ENCODE measurements at regions not wholly inside any gene's neighbourhood (a gene's known extent, or its start where the extent isn't known, plus 50 kb on each side); places are given as distances from the start of the nearest gene placed in this dataset.
"Not testable (repeated sequence)": the region's sequence is repeated elsewhere in the genome, so short reads cannot be mapped to it uniquely, and the experiment has no call there.

DNA sequence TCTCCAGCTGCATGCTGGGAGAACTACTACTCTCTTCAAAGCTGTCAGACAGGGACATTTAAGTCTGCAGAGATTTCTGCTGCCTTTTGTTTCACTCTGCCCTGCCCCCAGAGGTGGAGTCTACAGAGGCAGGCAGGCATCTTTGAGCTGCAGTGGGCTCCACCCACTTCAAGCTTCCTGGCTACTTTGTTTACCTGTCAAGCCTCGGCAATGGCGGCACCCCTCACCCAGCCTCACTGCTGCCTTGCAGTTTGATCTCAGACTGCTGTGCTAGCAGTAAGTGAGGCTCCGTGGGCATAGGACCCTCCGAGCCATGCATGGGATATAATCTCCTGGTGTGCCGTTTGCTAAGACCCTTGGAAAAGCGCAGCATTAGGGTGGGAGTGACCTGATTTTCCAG is 61.7 kb downstream of the DMRTA1 start:
- not testable (repeated sequence) for DNase-seq

DNA sequence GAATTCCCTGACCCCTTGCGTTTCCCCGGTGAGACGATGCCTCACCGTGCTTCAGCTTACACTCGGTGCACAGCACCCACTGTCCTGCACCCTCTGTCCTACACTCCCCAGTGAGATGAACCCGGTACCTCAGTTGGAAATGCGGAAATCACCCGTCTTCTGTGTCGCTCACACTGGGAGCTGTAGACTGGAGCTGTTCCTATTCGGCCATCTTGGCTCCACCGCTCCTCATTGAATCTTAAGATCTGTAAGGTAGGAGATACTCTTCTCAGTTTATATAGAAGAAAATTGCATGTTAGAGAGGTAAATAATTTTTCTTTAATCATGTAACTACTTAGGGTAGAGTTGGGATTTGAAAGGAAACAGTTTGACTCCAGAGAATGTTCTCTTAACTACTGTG is 62.2 kb downstream of the DMRTA1 start:
- DNase-seq: no peak

DNA sequence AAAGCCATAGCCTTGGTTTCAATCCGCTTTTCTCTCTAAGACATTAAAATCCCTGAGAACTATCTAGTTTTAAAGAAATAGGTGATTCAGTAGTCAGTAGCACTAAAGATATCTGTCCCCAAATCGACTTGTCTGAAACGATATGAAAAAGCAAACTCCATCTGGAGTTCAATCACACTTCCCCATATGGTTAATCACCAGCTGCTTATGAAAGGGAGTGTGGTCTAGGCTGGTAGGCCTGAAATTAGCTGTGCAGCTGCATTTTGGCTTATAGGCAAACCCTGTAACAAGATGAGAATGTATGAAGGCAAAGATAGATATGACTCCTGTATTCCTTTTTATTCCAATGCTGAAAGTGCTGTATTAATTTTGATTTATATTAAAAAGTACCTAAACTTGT is 65.9 kb downstream of the DMRTA1 start:
- DNase-seq: no peak

DNA sequence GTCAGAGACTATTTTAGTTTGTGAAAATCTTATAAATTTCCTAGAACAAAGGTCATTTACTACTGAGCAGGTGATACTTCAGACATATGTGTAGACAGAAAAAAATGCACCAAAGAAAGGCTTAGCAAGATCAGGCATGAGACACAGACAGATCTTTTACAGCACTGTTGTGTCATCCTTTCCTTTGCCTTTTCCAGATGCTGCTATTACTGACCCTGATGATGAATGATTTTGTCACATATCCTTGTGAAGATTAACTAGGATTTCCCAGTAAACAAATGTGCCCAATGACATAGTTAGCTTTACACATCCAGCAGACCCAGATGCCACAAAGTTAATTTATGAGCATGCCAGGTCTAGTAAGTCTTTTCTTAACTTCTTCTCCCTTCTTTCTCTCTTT is 68.2 kb downstream of the DMRTA1 start:
- no peak for DNase-seq

DNA sequence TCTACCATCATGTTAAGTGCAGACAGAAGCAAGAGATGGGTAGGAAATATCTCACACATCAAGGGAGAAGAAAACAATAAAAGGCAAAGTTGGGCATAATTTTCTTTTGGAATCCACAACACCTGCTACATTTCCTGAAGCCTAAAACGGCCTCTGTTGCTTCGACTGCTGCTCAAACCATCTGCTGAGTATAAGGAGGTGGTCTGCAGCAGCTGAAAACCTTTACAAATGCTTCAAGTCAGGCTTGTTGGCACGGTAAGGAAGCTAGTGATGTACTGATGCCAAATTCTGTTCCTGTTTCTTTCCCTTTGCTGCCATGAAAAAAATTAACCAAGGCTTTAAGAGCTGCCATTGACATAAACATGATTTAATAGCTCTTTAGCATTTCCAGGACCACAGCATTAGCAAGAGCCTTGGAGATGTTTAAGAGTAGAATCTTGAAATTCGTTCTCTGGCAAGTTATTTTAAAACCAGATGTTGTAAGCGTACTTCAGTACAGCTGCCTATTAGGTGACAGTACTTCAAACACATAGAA is 75.6 kb downstream of the DMRTA1 start:
- no peak for DNase-seq

DNA sequence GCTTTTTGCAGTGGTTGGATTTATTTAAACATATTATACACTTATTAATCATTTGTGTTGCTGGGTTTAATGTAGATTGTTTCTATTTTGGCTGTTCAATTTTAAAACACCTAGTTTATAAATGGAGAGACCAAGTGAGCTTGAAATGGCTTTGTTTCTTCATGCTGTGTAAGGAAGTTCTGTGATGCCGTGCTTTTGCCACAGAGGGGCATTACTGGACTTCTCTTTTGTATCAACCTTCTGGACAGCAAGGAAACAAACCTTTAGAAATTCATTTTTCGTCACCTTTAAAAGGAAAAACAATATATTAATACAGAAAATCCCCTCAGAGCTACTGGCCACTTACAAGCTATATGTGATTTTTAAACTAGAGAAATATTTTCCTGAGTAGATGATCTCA is 81.9 kb downstream of the DMRTA1 start:
- peak; percentile 5 to 6 for DNase-seq

DNA sequence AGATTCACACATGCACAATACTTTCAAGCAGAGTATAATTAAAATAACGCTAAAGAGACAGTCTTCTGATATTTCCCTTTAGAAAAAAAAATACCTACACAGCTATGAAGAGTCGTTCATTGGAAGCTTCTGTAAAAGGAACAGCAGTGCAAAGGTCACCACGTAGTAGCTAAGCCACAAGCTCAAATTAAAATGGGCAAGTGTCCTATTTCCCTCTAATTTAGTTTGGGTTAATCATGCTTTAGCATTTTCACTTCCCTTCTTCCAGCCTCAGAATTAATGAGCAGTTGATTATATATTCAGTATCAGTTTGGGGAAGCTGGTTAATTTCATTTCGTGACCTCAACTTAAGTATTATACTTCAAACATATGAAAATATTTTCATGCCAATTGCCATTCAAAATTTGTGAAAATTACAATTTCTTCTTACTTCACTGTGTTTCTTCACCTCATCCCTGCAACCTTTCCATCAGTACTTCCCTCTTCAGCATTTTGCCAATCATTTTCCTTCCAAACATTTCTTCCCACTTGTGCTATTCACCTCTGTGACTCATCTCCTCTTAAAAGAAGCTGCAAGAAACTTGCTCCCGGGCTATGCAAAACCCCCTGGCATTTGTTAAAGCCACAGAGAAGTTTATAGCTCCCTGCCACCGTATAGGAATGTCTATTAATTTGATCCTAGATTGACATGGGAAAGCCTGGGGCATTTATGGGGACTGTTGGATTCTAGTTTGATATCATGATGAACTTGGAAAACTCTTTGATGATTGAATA is 83.0 kb downstream of the DMRTA1 start:
- DNase-seq: no peak

DNA sequence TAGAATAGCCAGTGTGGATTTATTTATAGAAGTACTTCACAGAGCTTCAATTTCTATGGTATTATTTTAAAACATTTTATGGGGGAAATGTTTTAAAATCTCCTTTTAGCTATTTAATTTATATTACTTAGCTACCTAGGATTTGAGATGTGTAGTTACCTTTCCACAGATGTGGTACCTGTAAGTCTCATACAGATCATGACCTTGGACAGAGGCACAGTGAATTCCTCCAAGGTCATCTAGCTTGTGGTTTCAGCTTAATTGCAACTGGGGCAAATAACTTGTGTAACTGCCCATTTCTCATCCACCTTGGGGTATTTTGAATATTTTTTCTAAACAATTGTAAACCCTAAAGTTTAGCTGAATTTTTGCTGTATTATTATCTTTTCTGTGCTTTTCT is 89.2 kb downstream of the DMRTA1 start:
- no peak for DNase-seq

DNA sequence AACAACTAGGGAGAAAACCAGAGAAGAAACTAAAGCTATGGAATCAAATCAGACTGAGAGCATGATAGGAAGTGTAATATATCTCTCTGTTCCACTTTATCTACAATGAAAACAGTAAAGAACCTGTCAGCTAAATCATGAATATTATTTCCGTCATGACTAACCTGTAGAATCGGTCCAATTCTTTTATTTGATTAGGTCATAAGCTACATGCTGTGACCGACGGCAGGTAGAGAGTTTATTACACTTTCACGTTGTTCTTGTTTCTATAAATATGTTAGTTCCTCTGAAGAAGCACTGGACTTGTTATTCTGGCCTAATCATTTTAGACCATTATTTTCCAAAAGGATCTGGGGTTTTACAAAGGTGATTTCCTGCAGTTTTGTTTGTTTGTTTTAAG is 91.1 kb downstream of the DMRTA1 start:
- DNase-seq: no peak

DNA sequence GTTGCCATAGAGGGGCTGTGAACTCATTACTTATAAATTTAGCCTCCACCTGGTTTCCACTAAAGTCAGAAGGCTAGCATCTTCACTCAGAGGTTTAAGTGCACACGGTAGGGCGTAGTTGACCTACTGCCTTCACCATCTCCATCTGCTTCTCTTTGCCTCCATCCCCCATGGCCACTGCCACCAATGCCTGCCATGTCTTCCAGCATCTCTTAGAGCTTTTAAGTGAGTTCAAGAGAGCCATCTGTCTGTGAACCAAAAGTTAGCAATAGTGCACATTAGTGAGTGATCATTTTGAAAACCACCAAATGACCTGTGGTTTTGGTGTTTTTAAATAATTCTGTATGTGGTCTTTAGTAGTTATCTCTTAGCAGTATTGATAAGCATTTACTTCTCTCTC is 102.0 kb downstream of the DMRTA1 start:
- DNase-seq: no peak

DNA sequence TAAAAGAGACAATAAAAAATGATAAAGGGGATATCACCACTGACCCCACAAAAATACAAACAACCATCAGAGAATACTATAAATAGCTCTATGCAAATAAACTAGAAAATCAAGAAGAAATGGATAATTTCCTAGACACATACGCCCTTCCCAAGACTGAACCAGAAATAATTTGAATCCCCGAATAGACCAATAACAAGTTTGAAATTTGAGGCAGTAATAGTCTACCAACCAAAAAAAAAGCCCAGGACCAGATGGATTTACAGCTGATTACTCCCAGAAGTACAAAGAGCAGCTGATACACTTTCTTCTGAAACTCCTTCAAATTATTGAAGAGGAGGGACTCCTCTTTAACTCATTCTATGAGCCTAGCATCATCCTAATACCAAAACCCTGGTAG is 128.1 kb downstream of the DMRTA1 start:
- DNase-seq: no peak

DNA sequence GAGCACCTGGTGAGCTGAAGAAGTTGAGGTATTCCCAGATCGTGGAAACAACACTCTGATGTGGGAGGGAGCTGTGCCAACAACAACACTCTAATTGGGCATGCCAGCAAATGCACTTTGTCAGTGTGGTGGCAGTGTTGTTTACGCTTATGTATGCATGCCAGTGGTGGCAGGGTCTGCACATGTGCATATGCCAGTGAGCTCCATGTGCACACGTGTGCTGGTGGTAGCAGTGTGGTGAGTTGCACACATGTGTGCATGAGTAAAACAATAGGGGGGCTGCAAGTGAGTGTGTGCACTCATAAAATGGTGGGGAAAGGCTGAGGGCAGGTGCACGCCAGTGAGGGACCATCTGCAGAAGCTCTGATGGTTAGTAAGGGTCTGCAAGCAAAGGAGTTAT is 134.2 kb downstream of the DMRTA1 start:
- no peak for DNase-seq

DNA sequence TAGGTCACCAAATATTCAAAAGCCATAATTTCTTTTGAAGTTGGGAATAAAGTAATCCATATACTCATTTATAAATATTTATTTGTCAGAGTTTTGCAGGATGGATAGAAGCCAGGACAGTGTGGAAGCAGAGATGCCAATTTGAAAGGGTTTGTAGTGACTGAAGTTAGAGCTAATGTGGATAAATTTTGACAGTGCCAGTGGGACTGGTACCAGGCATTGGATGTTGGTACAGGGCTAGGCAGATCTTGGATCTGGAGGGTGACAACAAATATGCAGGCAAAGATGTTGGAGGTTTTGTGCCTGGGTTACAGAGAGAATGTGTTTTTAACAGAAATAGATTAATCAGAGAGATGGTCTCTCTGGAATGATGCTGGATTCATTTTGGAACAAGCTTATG is 135.6 kb downstream of the DMRTA1 start:
- no peak for DNase-seq

DNA sequence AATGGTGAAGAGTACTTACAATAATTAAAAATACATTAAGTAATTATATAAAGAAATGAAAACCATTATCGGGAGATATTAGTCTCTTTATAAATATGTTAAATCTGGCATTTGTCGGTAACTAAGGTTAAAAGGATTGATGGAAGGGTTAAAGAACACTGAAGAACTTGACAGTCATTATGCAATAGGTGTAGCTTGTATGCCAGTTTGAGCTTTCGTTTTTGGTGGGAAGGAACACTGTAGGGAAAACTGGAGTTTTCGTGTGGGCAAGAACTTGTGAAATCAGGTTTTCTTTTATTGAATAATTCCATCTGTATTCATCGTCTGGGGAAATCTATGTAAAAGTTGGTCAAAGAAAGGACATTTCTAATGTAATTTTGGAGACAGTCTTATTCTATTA is 142.3 kb downstream of the DMRTA1 start:
- DNase-seq: no peak

DNA sequence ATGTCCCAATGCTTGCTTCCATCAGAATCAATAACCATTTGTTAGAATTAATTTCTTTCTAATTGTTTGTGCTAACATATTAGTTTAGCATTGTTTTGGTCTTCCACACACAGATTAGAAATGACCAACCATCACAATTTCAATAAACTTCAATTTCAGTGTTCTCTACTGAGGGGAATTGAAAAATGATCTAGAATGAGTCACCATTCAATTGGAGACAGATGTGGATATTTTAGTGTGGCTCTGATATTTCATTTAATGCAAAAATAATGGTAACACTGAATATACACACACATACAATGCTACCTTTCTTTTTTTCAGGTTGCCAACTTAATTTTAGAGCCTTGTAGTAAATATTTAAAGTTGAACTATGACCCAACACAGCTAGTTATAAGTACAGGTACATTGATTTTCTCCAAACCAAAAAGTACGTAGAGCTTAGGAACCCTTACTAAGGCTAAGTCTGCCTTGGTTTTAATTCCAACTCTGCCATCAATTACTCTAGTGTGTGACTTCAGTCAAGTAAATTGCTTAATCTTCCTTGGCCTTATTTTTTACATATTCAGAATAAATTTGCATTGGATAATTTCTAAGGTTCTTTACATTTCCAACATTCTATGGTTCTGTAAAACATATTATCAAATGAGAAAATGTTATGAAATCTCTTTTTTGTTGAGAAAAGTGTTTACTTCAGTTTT is 143.9 kb downstream of the DMRTA1 start:
- DNase-seq: no peak

DNA sequence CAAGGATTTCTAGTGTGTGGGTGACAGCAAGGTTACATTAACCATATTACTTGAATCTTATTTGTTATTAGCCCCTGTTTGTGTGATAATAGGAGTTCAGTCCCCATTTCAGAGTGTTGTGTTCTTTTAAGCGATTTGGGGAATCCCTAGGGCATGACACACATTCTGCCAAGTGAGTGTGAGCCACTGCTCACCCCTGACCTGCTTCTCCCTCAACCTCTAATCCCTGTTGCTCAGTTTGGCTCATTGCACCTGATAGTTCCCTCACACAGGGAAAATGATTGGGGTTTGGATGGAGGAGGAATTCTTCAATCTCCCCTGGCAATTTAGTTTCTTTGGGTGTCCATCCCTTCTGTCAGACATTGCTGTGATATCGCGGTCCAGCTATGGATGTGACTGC is 149.2 kb downstream of the DMRTA1 start:
- no peak for DNase-seq

DNA sequence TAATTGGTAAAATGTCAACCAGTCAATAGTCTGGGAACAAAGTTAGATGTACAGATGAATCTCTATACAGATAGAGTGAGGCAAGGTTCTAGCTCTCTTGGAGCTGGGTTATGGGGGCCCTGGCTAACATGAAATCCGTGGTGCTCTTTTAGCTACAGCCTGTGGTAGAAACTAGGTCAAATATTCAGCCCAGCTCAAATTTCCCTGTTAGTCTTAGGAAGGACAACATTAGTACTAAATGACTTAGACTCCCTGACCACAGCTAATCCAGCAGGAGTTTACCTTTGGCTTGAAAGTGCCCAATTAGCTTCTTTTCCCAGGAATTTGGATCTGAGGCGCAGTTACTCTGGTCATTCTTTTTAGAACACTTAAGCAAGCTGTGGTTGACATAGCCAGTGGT is 170.5 kb downstream of the DMRTA1 start:
- DNase-seq: no peak

DNA sequence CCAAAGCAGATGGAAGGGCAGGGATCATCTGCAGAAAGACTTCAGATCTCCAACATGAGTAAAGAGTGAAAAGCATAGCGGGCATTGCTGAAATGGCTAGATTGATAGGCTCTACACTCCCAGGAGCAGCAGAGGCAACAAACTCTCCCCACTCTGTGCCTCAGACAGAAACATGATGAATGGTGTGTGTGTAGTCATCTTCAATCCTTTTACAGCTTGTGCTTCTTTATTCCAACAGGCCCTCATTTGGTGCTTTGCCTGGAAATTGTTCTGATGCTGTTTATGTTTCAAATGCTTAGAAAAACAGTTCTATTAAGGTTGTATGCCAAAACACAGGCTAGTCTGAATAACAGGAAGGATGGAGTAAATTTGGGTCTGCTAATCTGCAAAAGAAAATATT is 176.2 kb downstream of the DMRTA1 start:
- no peak for DNase-seq

DNA sequence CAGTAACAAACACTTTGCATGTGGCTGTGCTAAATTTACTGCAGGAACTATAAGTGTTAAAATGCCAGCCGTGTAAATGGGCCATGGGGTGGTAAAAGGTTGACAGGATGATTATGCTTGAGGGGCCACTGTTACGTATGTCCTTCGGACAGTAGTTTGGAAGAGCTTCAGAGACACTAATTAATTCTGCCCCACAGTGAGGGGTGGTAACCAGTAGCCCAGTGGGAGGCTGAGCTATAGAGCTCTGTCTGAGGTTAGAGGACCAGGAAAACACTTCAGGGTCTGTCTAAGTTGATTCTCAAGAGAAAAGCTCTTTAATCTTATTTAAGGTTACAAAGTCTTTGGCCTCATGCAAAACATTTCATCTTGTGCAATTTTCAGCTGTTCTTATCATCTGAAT is 176.6 kb downstream of the DMRTA1 start:
- no peak for DNase-seq

DNA sequence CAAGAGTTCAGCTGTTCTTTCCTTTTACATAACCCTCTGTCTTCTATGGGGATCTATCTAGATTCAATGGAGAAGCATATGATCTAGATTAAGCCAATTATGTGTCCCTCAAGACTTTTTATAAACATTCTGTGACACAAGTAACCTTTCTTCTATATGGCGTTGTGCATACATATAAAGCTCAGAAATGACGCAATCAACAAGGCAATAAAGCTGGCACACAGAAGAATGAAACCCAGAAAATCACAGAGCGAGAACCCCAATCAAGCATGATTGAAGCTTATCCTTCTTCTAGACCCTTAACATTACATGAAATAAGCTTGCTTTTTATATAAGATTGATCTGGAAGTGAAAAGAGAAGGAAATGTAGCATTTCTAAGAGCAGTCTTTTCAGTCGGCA is 178.9 kb downstream of the DMRTA1 start:
- DNase-seq: no peak

DNA sequence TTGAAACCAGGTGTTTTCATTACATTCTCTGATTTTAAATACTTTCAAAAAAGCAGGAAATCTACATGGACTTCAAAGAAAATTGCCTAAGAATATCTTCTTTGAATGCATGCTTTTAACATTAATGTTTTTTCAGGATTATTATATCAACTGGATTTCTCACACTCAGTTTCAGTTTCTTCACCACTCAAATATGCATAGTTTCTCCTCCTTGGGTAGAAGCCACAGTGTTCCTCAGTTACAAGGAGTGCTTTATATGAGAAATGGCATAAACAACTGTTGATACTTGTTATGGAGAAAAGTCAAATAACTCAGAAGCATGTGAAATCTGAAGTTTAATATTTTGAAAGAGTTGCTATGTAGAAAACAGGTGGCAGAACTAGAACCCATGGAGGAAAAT is 196.9 kb downstream of the DMRTA1 start:
- DNase-seq: no peak

DNA sequence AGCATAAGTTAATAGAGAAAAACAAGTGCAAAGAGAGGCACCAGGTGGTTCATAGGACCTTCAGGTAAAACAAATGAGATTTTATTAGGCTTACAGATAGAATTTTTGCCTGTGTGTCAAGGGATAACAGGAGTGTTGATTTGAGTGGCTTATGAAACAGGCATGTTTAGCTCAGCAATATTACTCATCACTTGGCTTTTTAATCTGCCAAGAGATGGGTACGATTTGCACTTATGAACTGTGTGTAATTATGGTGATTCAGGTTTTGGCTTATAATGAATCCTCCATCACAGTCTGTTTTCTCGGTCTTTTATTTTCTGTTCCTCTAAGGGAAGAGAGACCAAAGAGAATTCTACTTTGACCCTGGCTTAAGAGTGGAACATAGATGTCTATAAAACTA is 199.3 kb downstream of the DMRTA1 start:
- DNase-seq: no peak

DNA sequence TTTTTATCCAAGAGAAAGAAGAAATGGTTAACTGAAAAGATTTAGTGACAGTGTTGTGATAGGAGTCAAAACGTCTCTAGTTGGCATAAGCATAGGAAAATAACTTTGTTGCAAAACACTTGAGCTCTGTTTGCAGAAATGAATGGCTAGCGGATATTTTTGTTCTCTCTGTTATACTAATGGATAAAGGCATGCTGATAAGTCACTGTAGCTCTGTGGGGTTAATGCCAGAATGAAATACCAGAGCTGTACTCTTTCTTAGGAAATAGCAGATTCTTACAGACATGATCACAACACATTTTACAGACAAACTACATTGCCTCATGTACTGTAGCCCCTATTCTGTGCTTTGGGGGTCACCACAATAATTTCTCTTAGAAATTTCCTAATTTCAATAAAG is 202.8 kb downstream of the DMRTA1 start:
- DNase-seq: no peak

DNA sequence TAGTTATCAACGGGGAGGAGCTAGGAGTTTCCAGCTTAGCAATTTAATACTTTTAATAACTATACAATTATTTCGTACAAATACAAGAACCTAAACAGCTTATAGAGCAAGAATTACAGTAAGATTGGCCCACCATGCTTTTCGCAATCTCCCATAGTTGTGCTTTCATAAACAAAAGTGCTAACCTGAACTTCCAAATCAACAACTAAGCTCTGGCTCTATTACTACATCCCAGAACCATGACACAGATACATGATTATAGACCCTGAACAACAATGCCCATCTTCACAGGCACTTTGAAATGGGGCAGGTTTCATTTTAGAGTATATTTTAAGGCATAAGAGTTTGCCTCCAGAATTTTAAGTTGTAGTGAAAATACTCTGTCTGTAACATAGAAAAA is 203.5 kb downstream of the DMRTA1 start:
- no peak for DNase-seq

DNA sequence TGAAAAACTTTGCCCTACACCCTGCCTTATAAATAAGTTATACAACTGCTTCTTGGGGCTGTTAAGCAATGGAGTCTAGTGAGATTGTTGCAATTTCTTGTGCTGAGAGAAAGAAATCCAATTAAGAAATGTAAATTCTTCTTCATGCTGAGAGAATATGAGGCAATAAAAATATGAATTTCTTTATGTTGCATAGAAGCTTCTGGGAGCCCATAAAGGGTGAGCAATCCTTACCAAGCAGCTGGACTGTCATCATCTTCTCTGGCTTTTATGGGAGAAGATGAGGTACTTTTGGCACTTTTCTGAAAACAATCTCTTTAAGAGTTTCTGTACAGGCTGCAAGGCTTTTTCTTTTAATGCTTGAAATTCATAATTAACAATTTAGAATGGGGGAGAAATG is 204.3 kb downstream of the DMRTA1 start:
- no peak for DNase-seq

Measured in SHP77 (cell line).